SHP77 (cell line): ENCODE measurements at regions not wholly inside any gene's neighbourhood (a gene's known extent, or its start where the extent isn't known, plus 50 kb on each side); places are given as distances from the start of the nearest gene placed in this dataset.
"Not testable (repeated sequence)": the region's sequence is repeated elsewhere in the genome, so short reads cannot be mapped to it uniquely, and the experiment has no call there.

Source experiments
- DNase-seq, 2 experiments: peaks; one replicate each; lab custom pipeline; 2025; lab: John Stamatoyannopoulos, UW

DNA sequence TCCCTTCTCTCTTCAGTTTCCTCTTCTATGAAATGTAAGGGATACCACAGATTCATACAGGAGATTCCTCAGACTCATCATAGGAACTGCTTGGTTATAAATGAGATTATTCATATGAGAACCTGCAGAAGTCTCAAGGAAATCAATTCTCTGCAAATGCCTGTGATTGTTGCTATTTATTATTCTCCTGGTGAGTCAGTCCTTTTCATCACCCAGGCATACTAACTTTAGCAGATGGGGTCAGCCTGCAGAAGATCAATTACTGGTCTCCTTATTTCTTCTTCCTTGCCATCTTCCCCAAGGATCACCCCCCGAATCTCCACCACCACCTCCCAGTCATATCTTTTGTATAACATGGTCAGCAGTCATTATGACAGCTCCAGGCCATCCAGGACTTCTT, 53.8 kb upstream of the DCP1A start:
- no peak for DNase-seq

DNA sequence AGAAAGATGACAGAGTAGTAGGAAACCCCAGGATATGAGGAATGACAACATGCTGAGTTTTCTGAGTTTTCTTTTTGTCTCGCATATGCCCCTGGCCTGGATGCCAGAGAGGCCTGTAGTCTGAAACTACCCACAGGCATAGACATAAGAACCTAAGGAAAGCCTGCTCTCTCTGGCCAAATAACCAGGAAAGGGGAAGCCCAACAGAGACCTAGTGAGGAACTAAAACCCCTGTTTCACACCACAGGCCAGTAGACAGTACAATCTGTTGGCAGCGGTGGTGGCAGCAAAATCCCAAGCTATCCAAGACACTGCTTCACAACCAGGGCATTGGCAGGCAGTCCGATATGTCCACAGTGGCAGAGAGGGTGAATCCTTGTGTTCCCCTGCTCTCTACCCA, 55.0 kb upstream of the DCP1A start:
- DNase-seq: no peak

DNA sequence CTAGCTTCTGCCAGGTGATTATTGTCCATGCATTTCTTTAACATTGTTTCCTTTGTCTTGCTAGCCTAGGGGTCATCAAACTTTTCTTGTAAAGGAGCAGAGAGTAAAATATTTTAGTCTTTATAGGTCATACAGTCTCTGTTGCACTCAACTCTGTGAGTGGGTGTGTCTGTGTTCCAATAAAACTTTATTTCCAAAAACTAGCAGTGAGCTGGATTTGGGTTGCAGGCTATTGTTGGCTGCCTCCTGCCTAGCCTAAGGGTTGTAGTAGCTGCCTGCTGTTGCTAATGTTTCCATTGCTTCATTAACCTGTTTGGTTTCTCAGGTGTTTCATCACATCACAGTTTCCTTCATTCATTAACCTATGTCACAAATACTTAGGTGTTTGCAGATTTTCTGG, 64.0 kb upstream of the DCP1A start:
- no peak for DNase-seq

DNA sequence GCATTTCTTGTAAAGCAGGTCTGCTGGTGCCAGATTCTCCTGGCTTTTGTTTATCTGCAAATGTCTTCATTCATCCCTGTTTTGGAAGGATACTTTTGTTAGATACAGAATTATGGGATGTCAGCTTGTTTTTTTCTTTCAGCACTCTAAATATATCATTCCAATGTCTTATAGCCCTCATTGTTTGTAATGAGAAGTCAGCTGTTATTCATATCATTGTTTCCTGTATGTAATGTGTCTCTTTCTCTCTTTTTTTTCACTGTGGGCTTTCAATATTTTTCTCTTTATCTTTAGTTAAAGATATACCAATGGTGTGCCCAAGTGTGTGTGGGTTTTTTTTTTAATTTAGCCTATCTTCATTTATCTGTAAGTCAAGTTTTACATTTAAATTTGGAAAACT, 65.6 kb upstream of the DCP1A start:
- no peak for DNase-seq

DNA sequence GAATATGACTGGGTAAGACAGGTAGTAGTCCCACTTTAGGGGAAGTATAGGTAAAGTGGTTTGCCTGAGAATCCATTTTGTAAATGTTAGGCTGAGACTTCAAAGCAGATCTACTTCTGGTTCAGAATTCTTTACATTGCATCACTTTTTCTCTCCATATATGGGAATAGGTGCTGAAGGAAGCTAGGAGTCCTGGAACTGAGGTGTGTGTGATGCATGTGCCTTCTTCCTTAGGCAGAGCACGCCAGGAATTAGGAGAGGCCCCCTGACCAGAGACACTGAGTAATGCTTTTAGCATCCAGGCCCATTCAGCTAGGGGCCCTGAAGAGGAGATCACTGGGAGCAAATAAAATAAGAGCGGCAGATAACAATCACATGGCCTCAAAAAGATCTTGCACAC, 69.2 kb upstream of the DCP1A start:
- DNase-seq: no peak

DNA sequence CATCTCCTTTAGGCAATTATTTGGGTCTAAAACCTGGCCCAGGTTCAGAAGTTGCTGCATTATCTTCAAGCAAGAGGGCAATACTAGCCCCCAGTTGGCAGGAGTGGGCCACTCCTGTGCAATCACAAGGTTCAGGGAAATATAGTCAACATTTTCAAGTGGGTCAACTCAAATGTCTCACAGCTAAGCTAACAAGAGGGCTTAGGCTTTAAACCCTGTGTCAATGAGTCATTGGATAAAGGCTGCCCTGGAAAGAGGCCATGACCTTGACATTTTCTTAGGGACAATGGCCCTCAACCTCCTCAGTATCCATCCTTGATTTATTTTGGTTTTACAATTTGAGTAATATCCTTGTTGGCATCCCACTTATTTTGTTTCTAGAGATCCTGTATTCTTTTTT, 73.5 kb upstream of the DCP1A start:
- peak in 1 of 2 experiments; percentile 3 for DNase-seq

DNA sequence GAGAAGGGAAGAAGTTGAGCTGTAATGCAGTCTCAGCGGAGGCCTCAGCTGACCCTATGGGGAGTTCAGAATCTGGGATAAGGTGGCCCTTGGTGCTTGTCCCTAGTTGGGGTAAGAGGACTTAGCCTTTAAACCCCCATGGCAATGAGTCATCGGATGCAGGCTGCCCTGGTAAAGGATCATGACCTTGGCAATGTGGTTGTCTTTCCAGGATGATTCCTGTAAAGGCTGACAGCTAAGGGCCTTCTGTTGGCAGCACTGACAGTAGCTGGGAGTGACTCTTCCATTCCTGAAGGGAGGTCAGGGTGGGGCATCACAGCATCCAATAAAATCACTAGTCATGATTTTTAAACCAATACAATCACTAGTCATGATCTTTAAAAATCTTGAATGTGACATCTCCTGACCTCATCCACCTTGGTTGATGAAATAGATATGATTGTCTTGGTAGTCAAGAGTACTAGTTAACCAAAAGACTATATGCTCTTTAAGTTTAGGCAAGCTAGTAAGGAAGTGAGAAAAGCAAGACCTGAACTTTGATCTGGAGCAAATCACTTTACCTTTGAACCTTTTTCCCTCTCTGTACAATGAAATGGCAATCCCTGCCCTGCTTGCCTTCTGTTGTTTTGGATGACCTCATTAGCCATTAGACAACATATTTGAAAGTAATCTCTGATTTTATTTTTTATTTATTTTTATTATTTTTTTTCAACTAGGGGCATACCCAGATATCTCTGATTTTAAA, 71.3 kb upstream of the CACNA1D start:
- no peak for DNase-seq

DNA sequence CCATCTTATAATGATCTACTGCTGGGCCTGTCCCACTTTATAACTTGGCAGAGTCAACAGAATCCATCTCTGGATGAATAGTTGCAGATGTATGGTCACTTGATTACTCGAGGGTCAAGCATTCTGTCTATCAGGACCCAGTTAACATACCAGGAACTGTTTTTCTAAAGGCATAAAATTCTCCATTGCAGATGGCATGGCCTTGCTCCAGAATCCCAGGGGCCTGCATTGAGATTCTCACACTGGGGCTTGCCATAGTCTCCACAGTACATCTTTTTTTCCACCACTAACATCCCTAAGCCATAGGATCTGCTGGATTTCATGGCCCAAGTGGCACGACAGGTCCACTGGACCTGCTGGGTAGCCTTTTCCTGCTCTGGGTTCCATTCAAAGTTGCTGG, 68.5 kb upstream of the CACNA1D start:
- no peak for DNase-seq

DNA sequence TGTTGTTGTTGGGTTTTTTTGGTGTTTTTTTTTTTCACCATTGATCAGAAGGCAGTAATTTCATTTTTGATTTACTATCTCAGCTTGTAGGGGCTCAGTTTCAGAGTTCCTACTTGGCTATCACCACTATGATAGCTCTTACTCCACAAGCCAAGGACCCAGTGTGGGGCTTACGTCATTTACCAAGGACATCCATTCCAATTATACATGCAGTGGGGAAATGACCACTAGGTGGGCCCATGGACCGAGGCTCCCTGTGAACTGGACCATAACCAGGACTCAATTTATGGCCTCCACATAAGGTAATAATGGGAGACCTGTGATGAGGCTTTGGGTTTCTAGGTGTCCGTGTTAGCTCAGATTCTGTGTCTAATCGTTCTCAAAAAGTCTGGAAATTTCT, 67.5 kb upstream of the CACNA1D start:
- DNase-seq: peak in 1 of 2 experiments; percentile 5

DNA sequence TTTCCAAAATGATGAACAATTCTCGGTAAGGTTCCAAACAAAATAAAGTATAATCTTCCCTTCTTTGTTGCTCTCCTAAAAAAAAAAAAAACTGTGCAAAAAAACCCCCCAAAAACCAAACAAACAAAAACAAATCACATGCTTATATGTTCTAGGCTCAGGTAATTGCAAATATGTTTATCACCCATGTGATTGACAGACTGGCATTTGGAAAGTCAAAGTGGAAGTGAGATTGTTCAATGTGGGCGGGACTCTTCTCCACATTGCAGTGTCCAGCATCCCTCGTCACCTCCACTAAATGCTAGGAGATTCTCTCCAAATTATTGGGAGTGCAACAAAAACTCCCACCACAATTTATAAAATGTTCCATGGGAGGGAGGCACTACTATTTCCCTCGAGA, 57.6 kb upstream of the CACNA1D start:
- no peak for DNase-seq

DNA sequence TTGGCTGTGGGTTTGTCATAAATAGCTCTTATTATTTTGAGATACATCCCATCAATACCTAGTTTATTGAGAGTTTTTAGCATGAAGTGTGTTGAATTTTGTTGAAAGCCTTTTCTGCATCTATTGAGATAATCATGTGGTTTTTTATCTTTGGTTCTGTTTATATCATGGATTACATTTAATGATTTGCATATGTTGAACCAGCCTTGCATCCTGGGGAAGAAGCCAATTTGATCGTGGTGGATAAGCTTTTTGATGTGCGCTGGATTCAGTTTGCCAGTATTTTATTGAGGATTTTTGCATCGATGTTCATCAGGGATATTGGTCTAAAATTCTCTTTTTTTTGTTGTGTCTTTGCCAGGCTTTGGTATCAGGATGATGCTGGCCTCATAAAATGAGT, 51.5 kb upstream of the CACNA1D start:
- not testable (repeated sequence) for DNase-seq
